ENCODE measurements at regions not wholly inside any gene's neighbourhood (a gene's known extent, or its start where the extent isn't known, plus 50 kb on each side); places are given as distances from the start of the nearest gene placed in this dataset.

DNA sequence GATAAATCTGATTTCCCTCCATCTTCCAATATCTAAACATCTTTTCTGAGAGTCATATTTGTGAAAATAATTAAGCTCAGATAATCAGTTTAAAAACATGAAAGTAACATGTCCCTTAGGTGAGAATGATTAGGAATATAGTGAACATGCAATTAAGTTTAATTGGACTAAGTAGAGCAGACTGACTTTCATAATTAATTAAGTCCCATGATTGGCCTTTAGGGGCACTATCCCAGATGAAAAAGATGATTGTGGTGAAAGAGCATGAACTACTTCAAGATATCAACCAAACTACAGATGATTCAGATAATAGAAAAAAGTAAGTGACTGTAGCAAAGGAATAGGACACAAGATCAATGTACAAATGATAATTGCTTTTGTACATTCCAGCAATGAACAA is 758.8 kb downstream of the STIM2 start:
- H3K4me3 ChIP-seq (ENCODE audit: low read depth, low read length) = no peak overlapping the region
- TF ChIP-seq, protein P1, sequence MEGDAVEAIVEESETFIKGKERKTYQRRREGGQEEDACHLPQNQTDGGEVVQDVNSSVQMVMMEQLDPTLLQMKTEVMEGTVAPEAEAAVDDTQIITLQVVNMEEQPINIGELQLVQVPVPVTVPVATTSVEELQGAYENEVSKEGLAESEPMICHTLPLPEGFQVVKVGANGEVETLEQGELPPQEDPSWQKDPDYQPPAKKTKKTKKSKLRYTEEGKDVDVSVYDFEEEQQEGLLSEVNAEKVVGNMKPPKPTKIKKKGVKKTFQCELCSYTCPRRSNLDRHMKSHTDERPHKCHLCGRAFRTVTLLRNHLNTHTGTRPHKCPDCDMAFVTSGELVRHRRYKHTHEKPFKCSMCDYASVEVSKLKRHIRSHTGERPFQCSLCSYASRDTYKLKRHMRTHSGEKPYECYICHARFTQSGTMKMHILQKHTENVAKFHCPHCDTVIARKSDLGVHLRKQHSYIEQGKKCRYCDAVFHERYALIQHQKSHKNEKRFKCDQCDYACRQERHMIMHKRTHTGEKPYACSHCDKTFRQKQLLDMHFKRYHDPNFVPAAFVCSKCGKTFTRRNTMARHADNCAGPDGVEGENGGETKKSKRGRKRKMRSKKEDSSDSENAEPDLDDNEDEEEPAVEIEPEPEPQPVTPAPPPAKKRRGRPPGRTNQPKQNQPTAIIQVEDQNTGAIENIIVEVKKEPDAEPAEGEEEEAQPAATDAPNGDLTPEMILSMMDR (IDR thresholded peaks at IDR 0.05; ENCODE audit: control insufficient read depth, extremely low read depth, insufficient read depth) = no peak
- DNase-seq (ENCODE audit: low read depth) = no peak

DNA sequence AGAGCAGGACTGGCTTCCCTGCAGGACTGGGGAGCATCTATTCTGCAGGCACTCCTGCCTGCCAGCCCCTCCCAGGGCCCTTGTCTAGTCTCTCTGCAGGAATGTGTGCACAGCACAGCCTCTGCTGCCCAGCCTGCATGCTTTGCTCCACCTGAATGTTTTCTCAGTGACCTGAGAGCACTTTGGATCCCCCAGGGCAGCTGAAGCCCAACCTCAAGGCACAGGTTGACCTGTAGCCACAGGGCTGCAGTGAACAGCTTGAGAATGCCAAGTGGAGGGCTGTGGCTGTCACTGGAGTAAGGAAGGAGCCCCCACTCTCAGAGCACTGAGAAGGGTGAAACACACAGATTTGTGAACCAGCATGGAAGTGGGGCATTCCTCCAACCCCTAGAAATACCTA is 760.2 kb downstream of the STIM2 start:
- TF ChIP-seq, protein P1 (IDR thresholded peaks at IDR 0.05; ENCODE audit: control insufficient read depth, extremely low read depth, insufficient read depth) = no peak
- no peak for DNase-seq (ENCODE audit: low read depth)

DNA sequence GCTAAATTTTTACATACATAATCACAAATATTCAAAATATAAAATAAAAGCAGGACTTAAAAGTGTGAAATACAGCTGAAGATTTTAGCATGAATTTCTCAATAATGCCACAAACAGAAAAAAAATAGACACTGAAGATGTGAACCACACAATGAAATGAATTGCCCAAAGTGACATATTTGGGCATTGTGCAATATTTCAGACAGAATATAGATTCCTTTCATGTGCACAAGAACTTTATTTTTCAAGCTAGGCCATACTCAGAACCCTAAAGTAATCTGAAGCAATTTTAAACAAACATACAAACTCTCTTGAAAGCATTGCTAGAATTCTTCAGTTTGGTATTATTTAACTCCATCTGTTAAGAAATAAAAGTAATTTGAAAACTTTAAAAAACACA is 764.1 kb downstream of the STIM2 start:
- H3K4me3 ChIP-seq (ENCODE audit: low read depth, low read length) = no peak overlapping the region
- no peak for DNase-seq (ENCODE audit: low read depth)
- TF ChIP-seq, protein P1 (IDR thresholded peaks at IDR 0.05; ENCODE audit: control insufficient read depth, extremely low read depth, insufficient read depth) = no peak

More for the DNA sequence above, 760.2 kb downstream of the STIM2 start:
- no peak overlapping the region for H3K4me3 ChIP-seq (ENCODE audit: low read depth, low read length)

DNA sequence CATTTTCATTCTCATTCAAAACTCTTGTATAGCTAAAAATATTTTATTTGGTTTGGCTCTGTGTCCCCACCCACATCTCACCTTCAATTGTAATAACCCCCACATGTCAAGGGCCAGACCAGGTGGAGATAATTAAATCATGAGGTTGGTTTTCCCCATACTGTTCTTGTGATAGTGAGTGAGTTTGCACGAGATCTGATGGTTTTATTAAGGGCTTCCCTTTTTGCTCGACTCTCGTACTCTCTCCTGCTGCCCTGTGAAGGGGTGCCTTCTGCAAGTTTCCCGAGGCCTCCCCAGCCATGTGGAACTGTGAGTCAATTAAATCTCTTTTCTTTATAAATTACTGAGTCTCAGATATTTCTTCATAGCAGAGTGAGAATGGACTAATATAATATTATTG is 768.0 kb downstream of the STIM2 start:
- DNase-seq (ENCODE audit: low read depth) = no peak
- TF ChIP-seq, protein P1 (IDR thresholded peaks at IDR 0.05; ENCODE audit: control insufficient read depth, extremely low read depth, insufficient read depth) = no peak
- no peak overlapping the region for H3K4me3 ChIP-seq (ENCODE audit: low read depth, low read length)

DNA sequence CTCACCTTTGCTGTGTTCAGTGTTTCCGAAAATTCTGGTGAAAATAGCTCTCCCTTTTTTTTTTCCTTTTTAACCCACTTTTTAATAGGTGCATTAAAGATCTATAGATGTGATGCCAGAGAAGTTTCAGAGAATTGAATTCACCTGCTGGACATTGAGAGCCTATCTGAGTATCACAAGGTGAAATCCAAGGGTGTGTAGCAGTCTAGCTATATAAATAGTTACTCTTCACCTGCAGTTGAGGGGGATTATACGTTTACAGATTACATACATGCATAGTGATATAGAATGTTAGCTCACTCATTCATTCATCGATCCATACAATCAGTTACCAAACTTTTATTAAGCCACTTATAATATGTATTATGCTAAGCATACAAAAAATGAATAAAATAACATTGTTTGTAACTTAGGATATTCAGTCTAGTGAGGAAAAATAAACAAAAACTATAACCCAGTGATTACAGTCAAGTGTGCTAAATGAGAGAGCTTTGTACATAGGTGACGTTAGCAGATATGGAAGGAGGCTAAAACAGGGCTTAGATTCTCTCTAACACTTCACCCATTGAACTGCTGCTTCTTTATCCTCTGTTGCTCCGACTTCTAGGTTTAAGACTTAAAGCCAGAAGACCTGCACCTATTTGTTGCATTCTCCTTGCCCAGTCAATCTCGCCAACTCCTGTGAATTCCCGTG is 769.0 kb downstream of the STIM2 start:
- no peak for DNase-seq (ENCODE audit: low read depth)
- no peak overlapping the region for H3K4me3 ChIP-seq (ENCODE audit: low read depth, low read length)
- TF ChIP-seq, protein P1 (IDR thresholded peaks at IDR 0.05; ENCODE audit: control insufficient read depth, extremely low read depth, insufficient read depth) = no peak

DNA sequence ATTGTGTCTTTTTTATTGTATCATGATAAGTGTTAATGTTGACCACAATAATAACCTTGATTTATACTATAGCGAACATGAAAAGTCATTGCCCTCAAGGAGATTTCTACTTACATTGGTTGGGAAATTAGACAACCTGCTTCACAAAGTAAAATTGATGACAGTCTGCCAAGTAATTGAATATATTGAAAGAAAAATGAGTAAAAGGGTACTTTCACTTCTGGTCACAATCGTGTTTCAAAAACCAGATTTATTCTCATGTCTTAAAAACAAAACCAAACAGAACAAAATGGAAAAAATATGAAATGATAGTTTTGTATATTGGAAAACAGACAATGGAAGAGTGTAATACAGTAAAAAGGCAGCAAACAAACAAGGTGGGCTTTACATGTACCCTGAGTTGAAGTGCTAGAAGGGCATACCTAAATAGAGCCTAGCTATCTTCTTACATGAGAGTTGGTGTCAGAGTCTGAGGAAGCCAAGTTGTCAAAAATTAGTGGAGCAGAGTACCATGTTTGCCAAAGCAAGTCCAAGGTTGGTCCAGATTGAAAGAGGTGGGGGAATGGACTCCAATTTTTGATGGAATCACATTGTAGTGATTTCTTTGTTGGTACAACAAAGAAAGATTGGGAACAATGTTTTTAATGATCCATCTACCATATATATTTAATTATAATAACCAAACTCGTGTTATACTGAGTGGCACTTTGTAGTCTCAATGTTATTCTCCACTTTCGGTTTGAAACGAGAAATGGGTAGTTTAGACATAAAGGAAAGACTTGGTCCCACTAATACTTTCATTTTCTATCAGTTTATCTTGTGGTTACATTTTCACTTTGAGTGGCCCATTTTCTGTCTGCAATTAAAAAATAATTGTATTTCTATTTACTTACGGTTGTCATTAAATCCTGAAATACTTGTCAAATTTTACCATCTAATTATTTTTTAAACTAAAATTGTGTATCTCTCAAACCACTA is 775.6 kb downstream of the STIM2 start:
- DNase-seq (ENCODE audit: low read depth) = no peak
- no peak overlapping the region for H3K4me3 ChIP-seq (ENCODE audit: low read depth, low read length)
- TF ChIP-seq, protein P1 (IDR thresholded peaks at IDR 0.05; ENCODE audit: control insufficient read depth, extremely low read depth, insufficient read depth) = no peak

Measured in LNCaP clone FGC (cell line).